Cardiac fibroblast (primary cell): ENCODE measurements at regions not wholly inside any gene's neighbourhood (a gene's known extent, or its start where the extent isn't known, plus 50 kb on each side); places are given as distances from the start of the nearest gene placed in this dataset.
A peak's percentile ranks its signal among the peaks of the same experiment; 100 is the strongest.

ENCODE experiments used
- DNase-seq, 2 donors: peaks; one replicate each; pipeline versions ENCODE4 v3.0.0 to v3.0.0-alpha.2; 2010; ENCODE audit warnings: low read depth in 2 of 2
- H3K4me3 ChIP-seq, 2 donors: replicated peaks in 1 of 2; 1 replicate in 1 of 2; 2 replicates in 1 of 2; pipeline ENCODE4 v1.5.1; 2011; ENCODE audit warnings: low read depth in 2 of 2, low read length in 2 of 2, mild to moderate bottlenecking in 2 of 2, moderate library complexity in 1 of 2
- TF ChIP-seq, protein P1 (sequence below): IDR thresholded peaks from one replicate; pipeline ENCODE4 v1.5.1; 2011; ENCODE audit warnings: low read depth, mild to moderate bottlenecking, low read length, inconsistent platforms

- no peak overlapping the region for H3K4me3 ChIP-seq
- no peak for DNase-seq
- TF ChIP-seq, protein P1, sequence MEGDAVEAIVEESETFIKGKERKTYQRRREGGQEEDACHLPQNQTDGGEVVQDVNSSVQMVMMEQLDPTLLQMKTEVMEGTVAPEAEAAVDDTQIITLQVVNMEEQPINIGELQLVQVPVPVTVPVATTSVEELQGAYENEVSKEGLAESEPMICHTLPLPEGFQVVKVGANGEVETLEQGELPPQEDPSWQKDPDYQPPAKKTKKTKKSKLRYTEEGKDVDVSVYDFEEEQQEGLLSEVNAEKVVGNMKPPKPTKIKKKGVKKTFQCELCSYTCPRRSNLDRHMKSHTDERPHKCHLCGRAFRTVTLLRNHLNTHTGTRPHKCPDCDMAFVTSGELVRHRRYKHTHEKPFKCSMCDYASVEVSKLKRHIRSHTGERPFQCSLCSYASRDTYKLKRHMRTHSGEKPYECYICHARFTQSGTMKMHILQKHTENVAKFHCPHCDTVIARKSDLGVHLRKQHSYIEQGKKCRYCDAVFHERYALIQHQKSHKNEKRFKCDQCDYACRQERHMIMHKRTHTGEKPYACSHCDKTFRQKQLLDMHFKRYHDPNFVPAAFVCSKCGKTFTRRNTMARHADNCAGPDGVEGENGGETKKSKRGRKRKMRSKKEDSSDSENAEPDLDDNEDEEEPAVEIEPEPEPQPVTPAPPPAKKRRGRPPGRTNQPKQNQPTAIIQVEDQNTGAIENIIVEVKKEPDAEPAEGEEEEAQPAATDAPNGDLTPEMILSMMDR = no peak
These were observed 60.3 kb downstream of the EOMES start for GRCh38 chr3:27661797-27662196.

DNA sequence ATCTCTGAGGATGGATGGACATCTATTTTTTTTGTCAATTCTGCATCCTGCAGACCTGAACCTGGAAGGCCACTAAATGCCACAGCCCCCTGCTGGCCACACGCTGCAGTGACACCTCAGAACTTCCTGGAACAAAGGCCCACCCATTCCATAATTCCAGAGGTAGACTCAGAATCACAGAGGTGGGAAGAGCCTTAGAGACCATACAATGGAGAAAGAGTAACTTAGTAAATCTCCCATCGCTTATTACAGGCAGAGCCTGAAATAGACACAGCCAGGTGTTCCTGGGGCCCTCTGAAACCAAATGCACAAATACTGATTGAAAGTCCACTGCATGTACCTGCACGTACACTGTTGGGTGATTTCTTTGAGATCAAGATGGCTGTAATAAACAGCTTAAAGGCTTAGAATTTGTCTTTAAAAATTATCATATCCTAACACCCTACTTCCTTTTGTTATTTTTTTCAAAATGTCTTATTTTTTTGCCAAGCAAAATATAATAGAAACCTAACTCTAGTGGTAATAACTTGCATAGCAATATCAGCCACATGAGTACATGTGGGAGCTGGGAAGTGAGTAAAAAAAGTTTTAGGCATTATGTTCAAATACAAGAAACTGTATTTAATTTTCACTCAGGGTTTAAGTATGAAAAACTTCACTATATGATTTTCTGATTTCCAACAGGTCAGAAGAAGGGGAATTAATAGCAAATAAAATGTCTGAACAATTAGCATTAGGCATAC, 62.7 kb downstream of the EOMES start:
- peak; percentile 62 to 70 for DNase-seq
- no peak overlapping the region for H3K4me3 ChIP-seq
- TF ChIP-seq, protein P1 = peak; percentile 86

GRCh38 chr3:27658741-27659140, 63.4 kb downstream of the EOMES start:
- H3K4me3 ChIP-seq = no peak overlapping the region
- TF ChIP-seq, protein P1 = no peak
- DNase-seq = no peak

GRCh38 chr3:27657871-27658270, 64.3 kb downstream of the EOMES start:
- TF ChIP-seq, protein P1 = no peak
- DNase-seq = peak in 1 of 2 donors; percentile 52
- no peak overlapping the region for H3K4me3 ChIP-seq

DNA sequence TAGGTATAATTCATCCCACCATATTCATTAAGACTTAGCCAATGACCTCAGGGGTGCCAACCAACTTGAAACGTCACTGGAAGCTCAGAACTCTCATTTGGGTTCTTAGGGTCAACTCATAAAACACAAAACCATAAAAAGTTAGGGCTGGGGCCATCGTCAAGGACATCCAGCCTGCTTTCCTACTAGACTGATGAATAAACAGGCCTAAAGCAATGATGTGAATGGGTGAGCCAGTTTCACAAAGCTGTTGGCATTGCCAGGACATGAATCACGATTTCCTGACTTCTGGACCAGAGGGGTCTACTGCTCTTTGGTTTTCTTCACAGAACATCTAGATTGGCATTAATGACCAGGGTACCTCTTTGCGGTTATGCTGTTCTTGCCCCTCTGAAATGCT, 64.7 kb downstream of the EOMES start:
- DNase-seq = peak; percentile 43 to 73
- no peak overlapping the region for H3K4me3 ChIP-seq
- TF ChIP-seq, protein P1 = no peak

- no peak for DNase-seq
- TF ChIP-seq, protein P1 = no peak
- no peak overlapping the region for H3K4me3 ChIP-seq
These were observed 65.3 kb downstream of the EOMES start for GRCh38 chr3:27656790-27657189.

DNA sequence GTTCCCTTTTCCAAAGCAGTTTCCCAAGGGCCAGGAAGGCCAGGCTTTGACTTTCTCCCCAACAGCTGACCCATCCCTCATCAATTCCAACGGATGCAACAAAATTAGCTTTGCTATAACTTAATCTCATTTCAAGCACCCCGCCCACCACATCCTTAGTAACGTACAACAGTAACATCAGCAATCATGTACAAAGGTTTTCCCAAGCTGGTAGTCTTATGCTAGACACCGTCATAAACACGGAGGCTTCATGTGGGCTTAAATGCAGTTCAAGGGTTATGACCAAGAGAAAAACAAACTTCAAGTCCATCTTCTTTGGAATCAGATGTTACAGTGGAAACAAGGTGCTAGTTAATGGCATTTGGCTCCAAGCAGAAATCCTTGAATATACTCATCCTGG, 66.6 kb downstream of the EOMES start:
- TF ChIP-seq, protein P1 = no peak
- no peak for DNase-seq
- H3K4me3 ChIP-seq = no peak overlapping the region
